Nucleus accumbens (tissue), 56 donors: ENCODE measurements at regions not wholly inside any gene's neighbourhood (a gene's known extent, or its start where the extent isn't known, plus 50 kb on each side); places are given as distances from the start of the nearest gene placed in this dataset.

Source experiments
- DNase-seq, 56 donors: peaks; one replicate each; lab custom pipeline; 2025; lab: John Stamatoyannopoulos, UW

DNA sequence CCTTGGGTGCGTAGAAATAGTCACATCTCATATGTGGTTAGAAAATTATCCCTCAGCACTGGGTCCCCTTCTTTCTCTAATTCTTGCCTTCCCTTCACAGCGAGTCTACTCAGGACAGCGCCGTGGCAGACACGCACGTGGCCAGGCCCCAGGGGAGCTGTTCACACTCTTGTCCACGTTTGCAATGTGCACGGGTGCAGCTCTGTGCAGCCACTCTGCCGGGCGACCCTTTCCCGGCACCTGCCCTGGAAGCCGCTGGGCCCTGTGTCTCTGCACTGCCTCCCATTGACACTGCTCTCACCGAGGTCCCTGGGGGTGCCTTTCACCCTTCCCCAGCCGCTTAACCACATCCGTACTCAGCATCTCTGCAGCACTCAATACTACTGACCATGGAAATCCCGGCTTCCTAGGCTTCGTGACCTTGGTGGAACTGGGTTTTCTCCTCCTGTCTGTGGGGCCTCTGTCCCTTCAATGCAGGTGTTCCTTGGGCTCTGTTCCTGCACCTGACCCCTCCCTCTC, 104.9 kb downstream of the DACT2 start:
- DNase-seq = no peak

DNA sequence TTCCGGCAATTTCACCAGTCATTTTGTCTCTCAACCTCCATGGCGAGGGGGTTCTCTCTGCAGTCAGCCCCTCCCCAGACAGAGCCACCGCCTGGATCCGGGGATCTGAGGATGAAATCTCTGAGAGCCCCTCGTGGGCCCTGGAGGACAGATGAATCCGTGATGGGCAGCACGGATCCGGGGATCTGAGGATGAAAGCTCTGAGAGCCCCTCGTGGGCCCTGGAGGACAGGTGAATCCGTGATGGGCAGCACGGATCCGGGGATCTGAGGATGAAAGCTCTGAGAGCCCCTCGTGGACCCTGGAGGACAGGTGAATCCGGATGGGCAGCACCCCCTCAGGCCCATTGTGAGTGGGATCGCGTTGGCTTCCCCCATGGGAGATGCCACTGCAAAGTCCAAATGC, 106.5 kb downstream of the DACT2 start:
- no peak for DNase-seq

DNA sequence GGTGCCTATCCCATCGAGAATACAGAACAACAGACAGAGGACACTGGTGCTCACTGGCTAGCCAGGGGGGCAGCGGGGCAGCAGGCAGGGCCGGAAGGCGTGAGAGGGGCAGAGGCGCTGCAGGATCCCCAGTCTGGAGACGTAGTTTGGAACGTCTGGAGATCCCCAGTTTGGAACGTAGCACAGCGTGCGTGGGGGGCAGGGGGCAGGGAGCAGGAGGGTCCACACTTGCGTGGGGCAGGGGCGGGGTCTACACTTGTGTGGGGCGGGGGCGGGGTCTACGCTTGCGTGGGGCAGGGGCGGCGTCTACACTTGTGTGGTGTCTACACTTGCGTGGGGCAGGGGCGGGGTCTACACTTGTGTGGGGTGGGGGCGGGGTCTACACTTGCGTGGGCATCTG, 107.2 kb downstream of the DACT2 start:
- no peak for DNase-seq

DNA sequence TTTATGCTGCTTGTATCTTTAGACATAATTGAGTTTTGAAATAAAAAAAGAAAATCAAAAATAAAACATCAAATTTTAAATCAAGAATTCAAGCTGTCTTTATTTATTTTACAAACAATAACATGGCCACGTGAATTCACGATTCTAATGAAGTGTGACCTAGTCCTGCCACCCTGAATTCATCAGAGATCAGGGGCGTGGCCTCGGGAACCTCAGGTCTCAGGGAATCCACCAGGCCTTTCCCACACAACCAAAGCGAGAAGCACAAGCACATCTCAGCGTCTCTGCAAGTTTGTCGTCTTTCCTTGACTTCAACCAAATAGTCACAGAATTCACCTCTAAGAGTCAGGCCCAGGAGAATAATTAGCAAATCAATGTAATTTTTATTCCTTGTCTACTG, 107.9 kb downstream of the DACT2 start:
- no peak for DNase-seq

DNA sequence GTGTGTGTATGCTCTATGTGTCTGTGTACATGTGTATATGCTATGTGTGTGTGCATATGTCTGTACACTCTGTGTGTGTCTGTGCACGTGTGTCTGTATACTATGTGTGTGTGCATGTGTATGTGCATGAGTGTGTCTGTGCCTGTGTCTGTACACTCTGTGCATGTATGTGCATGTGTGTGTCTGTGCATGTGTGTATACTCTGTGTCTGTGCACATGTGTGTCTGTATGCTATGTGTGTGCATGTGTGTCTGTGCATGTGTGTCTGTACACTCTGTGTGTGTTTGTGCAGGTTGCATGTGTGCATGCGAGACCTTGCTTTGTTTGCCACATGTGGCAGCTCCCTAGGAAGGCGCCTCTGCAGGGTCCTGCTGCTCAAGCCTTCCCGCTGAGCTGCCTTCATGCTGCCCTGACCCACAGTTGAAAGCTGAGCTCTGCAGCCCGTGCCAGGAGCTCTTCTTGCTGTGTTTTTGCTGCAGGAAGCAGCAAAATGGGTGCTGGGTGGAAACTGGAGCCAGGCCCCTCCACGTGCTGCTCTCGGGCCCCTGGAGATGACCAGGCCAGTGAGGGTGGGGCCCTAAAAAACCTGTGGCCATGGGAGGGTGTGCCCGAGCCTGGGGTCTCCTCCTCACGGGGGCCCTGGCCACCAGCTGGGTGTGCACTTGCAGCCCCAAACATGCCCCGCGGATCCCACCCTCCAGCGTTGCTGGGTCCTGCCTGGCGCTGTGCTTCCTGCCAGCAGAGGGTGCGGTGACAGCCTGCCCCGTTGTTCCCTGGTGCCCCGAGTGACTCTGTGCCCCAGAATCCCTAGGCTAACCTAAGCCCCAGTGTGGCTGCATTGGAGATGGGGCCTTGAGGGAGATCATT, 109.1 kb downstream of the DACT2 start:
- DNase-seq = no peak

DNA sequence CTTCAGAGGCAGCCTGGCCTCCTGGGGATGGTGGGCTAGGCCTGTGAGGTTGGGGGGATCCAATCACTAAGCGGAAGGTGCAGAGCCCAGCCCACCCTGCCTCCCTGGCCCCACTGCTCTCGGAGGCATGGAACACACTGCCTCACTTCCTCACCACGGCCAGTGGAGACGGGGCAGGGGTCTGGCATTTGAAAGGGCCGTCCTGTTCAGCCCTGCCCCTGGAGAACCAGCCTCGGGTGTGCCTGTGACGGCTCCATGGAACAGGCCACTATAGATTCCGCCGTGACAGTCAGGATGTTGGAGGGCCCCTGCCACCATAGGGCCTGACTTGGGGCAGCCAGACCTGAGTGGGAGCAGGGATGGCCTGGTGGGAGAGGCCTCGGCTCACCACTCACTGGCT, 110.2 kb downstream of the DACT2 start:
- no peak for DNase-seq

DNA sequence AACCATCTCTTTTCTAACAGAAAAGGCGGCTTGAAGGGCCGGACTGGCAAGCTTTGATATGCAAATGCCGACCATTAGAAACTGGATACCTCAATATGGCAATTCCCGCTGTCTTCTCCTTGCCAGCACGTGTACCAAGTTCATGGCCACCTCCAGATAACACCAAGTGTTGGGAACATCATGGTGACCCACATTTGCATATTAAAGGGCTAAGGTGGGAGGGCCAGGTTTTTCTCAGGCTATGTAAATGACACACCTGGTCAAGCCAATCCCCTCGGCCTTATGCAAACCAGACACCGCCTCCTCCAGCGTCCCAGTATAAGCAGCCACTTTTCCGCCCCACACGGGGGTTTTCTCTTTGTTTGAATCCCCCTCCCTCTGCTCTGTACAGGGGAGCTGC, 110.7 kb downstream of the DACT2 start:
- no peak for DNase-seq

DNA sequence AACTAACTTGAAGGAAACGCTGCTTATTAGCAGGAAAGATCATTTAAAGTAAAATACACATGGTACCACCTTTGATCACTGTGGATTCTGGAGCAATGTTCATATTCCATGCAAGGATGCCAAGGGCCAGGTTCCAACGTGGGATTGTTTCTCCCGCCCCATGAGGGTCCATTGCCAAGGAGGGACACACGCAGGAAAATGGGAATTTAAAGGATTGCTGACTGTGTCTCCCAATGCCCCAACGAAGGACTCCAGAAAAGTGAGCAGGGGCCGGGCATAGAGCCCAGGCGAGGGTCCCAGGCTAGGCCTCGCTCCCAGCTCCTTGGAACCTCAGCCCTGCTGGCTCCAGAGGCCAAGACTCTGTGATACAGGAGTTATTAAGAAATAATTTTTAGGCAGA, 111.2 kb downstream of the DACT2 start:
- DNase-seq = no peak

DNA sequence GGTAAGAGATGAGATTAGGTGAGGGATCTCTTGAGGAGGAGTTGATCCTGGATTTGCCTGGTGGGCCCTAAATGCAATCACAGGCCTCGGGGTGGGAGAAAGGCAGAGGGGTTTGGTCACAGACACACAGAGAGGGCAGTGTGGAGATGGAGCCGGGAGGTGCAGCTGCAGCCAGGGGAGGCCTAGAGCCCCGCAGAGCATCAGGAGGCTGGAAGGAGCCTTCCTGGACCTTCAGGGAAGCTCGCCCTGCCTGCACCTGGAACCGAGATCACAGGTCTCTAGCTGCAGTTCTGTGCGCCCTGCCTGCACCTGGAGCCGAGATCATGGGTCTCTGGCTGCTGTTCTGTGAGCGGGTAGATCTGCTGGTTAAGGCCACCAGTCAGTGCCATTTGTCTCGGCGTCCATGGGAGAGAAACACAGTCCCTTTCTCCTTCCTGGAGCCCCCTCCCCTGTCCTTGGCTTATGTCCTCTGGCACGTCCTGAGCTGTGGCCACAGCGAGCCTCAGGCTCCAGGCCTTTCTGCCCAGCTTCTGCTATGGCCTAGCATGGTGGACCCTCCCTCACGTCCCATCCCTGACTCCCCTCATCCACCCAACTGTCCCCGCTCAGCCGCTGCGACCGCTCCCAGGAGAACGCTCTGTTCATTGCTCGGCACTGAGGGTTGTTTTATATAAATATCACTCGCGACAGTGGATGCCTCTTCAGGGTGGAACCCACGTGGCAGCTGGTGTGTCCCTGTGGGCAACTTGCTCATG, 112.0 kb downstream of the DACT2 start:
- DNase-seq = no peak

DNA sequence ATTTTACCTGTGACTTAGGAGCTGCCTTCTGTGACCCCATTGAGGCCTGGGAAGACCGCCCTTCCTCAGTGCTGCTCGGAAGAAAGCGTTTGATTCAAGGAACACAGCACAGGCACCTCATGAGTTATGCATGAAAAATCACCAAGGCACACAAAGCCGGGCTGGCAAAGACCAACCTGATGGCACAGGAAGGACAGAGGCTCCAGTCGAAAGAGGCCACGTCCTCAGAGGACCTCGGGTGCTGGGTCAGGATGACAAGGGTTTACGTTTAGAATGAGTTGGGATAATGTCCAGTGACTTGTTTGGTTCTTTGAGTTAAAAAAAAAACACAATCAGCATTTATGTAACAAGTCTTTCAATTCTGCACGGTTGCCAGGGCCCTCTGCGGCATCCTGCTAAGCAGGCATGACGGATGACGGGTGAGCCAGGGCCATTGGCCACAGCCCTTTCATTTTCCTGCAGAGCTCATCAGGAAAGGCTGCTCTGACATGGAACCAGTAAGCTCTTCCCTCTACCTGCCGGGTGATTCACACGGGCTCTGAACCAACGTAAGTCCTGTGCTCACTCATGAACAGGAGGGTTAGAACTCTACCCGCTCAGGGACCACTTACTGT, 112.8 kb downstream of the DACT2 start:
- peak in 12 of 56 donors; percentile 9 to 48 (median 23) for DNase-seq

DNA sequence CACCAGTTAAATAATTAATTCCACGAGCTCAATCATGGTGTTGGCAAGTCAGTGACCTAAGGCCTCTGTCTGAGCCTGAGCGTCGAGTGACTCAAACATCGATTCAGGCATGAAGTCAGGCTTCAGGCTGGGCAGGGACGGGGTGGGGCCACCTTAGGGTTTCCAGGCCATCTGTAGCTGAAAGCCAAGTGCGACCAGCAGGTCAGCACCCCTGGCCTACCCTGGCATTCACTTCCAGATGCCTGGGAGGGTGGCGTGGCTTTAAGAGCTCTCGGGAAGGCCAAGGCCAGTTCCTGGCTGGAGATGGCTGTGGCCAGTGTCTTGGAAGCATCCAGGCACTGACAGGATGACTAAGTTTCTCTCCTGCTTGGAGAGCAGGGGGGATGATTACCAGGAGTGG, 113.4 kb downstream of the DACT2 start:
- no peak for DNase-seq

DNA sequence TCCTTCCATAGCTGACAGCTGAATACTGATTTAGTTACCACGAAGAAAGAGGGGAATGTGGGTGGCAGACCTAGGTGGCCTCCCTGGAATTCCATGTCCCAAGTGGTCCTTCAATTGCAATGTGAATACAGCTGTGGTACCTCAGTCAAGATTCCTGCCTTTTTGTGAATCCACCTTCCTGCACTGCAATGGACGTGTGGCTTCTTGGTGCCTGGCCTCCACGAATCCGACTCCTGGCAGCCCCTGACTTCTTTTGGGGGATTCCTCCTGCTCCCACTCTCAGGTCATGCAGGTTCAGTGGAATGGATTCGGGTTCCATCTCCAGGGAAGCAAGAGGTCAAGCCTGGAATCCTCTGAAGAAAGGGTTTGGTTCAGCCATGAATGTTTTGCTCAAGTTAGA, 117.8 kb downstream of the DACT2 start:
- no peak for DNase-seq

DNA sequence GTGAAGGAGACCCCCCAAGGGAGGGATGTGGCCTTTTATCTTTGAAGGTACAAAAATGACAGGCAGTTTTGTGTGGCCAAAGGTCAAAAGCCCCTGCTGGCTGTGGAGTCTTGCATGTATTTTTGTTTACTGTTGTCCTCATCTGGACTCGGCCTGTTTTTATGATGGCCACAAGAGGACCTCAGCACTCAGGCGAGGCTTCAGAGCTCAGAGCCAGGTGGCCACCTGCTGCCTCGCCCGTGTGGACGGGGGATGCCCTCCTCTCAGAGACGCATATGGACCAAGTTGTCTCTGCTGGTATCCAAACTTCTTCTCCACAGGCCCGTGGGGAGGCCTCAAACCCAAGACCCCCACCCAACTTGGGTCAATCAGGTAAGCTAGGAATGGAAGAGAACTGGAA, 118.2 kb downstream of the DACT2 start:
- DNase-seq = no peak

DNA sequence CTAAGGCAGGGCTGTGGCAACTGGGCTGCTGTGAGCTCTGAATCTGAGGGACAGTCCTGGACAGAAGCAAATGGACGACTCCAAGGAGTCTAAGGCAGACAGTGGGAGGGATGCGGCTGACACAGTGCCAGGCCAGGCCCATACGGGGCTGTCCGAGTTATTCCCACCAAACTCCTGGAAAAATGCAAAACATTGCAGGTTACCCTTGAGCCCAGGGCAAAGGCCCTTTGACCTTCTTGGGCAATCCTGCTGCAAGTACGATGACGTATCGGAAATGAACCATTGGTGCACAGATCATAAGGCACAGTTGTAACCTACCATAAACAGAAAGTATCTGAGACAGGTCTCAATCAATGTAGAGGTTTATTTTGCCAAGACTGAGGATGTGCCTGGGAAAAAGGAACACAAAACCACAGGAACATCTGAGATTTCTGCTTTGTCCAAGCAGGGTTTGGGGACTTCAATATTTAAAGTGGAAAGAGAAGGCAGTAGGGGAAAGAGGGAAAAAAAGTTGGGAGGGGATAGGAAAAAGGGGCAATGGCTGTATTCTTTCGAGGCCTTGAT, 118.9 kb downstream of the DACT2 start:
- no peak for DNase-seq

DNA sequence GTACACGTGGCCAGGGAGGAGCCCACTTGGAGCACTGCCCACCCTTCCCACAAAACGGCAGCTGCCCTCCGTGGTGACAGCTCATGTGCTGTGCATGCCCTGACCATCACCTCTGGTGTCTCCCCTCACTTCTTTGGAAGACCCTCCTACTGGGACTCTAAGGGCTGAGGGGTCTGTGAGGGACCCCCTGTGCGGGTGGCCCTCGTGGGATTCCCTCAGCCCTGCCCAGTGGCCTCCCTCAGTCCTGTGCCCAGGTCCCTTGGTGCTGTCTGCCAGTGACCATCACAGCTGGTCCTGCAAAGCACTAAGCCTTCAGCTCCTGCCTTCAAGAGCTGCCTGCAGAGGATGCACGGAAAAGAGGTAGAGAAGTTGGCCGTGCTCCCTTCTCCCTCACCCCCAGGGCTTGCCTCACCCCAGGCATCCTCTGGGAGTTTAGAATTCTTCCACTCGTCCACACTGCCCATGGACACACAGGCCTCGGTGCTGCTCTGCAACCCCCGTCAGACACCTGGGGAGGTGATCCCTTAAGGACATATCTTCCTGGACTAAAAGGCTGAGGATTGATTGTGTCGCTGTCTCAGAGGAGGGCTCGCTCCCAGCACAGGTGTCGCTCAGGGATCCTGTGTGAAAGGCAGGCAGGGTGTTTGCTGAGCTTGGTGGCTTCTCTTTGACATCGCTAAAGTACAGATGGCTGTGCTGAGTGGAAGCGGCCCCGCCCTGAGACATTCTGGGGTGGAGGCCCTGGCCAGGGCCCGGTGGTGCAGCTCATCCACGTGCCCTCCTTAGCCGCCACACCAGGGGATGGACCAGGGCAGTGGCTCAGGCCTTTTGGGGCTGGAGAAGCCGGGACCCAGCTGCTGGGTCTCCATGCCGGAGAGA, 119.5 kb upstream of the FRMD1 start:
- DNase-seq = no peak

DNA sequence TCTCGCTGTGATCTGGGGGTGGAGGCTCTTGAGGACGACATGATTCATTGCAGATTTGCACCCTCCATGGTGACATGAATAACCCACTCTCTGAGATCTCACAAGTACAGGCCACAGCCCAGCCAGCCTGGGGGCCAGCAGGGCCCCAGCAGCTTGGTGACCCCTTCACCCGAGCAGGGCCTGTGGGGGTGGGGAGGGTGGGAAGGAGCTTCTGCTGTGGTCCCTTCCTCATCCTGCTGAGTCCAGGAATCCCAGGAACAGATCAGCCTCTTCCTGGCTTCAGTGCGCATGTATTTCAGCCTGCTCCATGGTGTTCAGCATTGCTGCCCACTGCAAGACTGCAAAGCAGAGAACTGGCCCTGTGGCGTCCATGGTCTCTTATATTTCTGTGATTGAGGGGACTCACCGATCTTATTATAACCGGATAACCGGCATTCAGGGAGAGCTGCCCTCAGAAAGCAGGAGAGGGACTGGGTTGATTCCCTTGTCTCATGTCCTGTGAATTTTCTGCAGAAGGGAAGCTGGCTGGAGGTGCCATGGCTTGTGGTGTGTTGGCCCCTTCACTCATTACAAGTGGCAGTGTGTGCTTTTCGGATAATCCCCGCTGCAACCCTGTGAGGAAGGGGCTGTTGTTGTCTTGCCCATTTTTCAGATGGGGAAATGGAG, 118.8 kb upstream of the FRMD1 start:
- no peak for DNase-seq

DNA sequence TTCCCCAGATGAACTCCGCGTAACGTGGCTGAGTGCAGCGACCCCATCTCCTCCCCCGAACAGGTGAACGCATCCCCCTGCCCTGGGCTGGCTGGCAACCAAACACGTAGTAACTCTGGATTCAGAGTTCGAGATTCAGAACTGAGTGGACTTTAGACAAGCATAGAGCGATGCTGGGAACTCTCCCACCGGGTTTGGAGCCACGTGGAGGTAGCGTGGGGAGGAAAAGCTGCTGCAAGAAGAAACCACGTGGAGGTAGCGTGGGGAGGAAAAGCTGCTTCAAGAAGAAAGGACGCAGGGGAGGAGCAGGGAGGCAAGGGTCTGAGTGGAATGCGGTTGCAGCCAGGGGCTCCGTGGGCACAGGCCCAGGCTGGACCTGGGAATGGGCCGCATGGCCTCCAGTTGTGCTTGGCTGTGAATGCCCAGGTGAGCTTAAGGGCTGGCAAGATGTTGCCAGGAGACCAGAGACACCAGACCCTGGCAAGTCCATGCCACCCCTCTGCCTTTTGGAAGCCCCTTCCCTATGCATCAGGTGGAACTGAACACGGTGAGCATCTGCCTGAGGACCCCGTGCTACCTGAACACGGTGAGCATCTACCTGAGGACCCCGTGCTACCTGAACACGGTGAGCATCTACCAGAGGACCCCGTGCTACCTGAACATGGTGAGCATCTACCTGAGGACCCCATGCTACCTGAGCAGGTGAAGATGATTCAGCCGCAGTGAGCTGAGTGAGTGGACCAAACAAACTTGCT, 118.0 kb upstream of the FRMD1 start:
- DNase-seq = no peak

DNA sequence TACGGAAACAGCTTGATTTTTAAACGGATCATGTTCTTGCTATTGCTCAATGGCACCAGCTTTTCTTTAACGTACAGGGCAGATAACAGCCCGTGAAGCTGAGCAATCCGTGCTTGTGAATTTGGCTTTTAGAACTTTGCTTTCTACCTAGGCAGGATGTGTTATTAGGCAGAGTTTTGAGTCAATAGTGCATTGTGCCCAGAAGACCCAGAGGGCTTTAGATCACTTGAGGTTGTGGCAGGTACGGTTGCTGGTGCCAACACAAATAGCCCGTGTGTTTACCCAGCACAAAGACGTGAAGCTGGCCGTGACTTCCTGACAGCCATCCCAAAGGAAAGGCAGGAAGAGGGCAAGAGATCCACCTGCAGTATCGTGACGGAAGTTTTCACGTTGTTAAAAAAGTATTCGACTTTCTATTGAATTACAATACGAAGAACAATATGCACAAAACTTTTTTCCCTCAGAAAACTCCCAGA, 117.4 kb upstream of the FRMD1 start:
- DNase-seq = no peak

DNA sequence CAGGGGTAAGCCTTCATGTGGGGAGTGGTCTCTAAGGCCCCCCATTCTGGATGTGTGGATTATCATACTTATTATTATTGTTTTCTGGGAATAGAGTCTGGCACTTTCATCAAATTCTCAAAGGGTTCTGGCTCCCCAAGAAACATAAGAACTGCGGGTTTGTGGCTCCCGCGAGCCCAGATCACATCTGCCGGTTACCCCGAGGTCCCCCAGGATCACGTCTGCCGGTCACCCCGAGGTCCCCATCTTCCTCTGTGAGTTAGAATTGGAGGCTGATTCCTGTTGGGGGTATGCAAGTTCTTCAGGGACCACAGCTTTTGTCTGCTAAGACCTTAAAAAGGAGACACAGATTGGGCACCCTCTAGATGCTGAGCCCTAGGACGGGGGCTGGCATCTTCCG, 116.7 kb upstream of the FRMD1 start:
- no peak for DNase-seq
